ENCODE measurements at regions not wholly inside any gene's neighbourhood (a gene's known extent, or its start where the extent isn't known, plus 50 kb on each side); places are given as distances from the start of the nearest gene placed in this dataset.
"Not testable (repeated sequence)": the region's sequence is repeated elsewhere in the genome, so short reads cannot be mapped to it uniquely, and the experiment has no call there.

DNA sequence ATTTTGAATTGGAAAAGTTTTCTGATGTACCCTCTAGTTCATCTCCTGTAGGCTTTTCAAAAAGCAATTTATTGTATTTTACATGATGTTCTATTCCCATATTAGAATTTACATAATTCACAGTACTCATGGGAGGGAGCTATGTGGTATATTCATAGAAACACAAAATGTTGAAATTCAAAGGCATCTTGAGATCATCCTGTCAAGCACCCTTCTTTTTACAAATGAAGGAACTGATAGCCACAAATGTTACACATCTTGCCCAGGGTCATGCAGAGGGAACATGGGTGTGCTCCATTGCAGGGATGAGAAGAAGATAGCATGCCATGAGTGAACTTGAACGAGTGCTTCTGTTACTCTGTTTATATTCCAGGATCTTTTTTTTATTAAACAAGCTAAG is 228.8 kb downstream of the ZNF92 start:
- Mint-ChIP-seq H3K9me3 (peaks cover 0 to 20% (median 2%) of the 10 kb centered on the region in 9 donors), H3K36me3 (peaks cover 0 to 18% (median 0%) of the 10 kb centered on the region in 3 donors), H3K27me3 (peaks cover 14 to 64% (median 42%) of the 10 kb centered on the region in 5 donors)
- ATAC-seq, H3K4me1 Mint-ChIP-seq, H3K4me3 Mint-ChIP-seq, H3K27ac Mint-ChIP-seq, DNase-seq, POLR2A ChIA-PET: not testable (repeated sequence)

DNA sequence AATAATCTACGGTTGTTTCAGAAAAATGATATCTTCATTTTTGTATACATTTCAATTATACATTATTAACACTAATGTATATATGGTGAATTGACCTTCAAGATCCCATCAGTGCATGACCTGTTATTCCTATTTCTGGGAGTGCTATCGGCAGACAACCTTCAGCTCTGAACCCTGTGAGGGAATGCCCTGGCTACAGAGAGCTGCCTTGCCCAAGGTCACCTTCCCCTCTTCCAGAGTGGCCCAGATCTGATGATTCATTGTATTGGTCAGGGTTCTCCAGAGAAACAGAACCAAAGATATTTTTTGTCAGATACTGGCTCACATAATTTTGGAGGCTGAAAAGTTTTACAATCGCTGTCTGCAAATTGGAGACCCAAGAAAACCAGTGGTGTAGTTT is 235.5 kb downstream of the ZNF92 start:
- Mint-ChIP-seq H3K36me3 (no peaks in the 10 kb centered on the region), H3K27me3 (peaks cover 9 to 36% (median 33%) of the 10 kb centered on the region in 5 donors), H3K9me3 (peaks cover 0 to 5% (median 0%) of the 10 kb centered on the region in 9 donors), H3K4me1 (no peaks in the 10 kb centered on the region), H3K27ac (no peak overlapping the region), H3K4me3 (no peak overlapping the region)
- DNase-seq (no peak), ATAC-seq (no peak)
- POLR2A ChIA-PET = no interaction called here

DNA sequence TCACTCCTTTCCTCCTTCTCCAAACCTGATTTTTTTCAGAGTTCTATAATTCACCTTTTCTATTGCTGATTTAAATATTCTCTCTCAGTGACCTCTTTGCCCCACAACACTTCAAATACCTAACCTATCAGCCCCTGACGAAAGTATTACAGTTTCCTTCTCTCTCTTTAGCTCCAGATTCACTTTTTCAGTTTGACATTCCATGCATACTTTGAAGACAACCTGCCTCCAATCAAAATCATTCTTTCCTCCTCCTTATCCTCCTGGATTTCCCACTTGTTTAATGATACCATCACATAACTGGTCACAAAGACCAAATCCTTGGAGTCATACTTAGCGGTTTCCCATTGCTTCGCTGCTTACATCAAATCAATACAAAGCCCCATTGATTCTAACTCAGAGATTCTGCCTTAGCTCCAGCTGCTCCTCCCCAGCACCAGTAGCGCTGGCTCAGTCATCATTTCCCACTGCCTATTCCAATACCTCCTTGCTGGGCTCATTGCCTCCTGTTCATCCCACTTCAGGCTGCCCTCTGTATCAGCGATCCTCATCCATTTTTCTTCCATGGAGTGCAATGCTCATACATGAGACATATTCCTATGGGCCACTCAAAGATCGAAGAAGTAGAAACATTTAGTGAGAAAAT is 240.1 kb downstream of the ZNF92 start:
- H3K4me3 Mint-ChIP-seq, H3K27ac Mint-ChIP-seq, H3K4me1 Mint-ChIP-seq, H3K9me3 Mint-ChIP-seq, DNase-seq, H3K36me3 Mint-ChIP-seq, ATAC-seq, POLR2A ChIA-PET: not testable (repeated sequence)
- H3K27me3 Mint-ChIP-seq = peaks cover 17 to 53% (median 39%) of the 10 kb centered on the region in 5 donors

GRCh38 chr7:65616111-65616510 is 242.5 kb downstream of the ZNF92 start:
- H3K9me3 Mint-ChIP-seq, H3K4me1 Mint-ChIP-seq, H3K4me3 Mint-ChIP-seq, H3K36me3 Mint-ChIP-seq, POLR2A ChIA-PET, DNase-seq, H3K27ac Mint-ChIP-seq, ATAC-seq: not testable (repeated sequence)
- H3K27me3 Mint-ChIP-seq = peaks cover 14 to 54% (median 35%) of the 10 kb centered on the region in 5 donors

DNA sequence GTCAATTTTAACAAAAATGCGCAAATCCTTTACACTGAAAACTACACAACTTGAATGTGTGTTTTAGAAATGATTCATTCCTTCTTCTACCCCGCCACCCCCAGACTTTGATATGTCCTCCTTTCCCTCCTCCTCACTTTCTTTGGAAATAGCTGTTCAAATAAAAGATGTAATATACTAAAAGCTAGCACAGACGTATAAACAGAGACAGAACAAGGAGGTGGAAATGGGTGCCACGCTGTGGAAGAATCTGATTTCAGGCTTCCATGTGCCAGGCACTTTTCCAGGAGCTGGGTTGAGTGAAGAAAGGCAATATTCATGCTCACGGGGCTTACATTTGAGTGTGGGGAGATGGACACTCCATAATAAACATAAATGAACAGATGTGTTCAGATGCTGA is 246.6 kb downstream of the ZNF92 start:
- DNase-seq, H3K27ac Mint-ChIP-seq, H3K4me3 Mint-ChIP-seq, H3K9me3 Mint-ChIP-seq, ATAC-seq, POLR2A ChIA-PET, H3K4me1 Mint-ChIP-seq, H3K36me3 Mint-ChIP-seq: not testable (repeated sequence)
- H3K27me3 Mint-ChIP-seq = peaks cover 21 to 33% (median 31%) of the 10 kb centered on the region in 5 donors

GRCh38 chr7:65621580-65622201 is 248.0 kb downstream of the ZNF92 start:
- not testable (repeated sequence) for H3K27ac Mint-ChIP-seq, H3K4me1 Mint-ChIP-seq, ATAC-seq

GRCh38 chr7:65631236-65631635 is 241.6 kb upstream of the VKORC1L1 start:
- POLR2A ChIA-PET, H3K36me3 Mint-ChIP-seq, H3K27ac Mint-ChIP-seq, DNase-seq, H3K4me1 Mint-ChIP-seq, ATAC-seq, H3K9me3 Mint-ChIP-seq, H3K4me3 Mint-ChIP-seq: not testable (repeated sequence)
- peaks cover 0 to 14% (median 6%) of the 10 kb centered on the region in 5 donors for H3K27me3 Mint-ChIP-seq

More at GRCh38 chr7:65621580-65622201, 248.0 kb downstream of the ZNF92 start:
- POLR2A ChIA-PET = interaction anchor here (0.7 kb wide), 1 partner anchor 273 kb away, joined by 5 read pairs; no protein-coding TSS in a partner anchor
- not testable (repeated sequence) for H3K9me3 Mint-ChIP-seq, H3K36me3 Mint-ChIP-seq, H3K4me3 Mint-ChIP-seq
- peaks cover 16 to 38% (median 21%) of the 10 kb centered on the region in 5 donors for H3K27me3 Mint-ChIP-seq
- peak in 5 of 10 donors; percentile 1 to 35 (median 13) for DNase-seq

- H3K4me3 Mint-ChIP-seq, POLR2A ChIA-PET, H3K4me1 Mint-ChIP-seq, H3K27ac Mint-ChIP-seq, H3K9me3 Mint-ChIP-seq, H3K27me3 Mint-ChIP-seq, ATAC-seq, H3K36me3 Mint-ChIP-seq, DNase-seq: not testable (repeated sequence)
These were observed 239.1 kb upstream of the VKORC1L1 start for GRCh38 chr7:65633587-65634404.

GRCh38 chr7:65638918-65639317 is 234.0 kb upstream of the VKORC1L1 start:
- H3K36me3 Mint-ChIP-seq, H3K27ac Mint-ChIP-seq, H3K4me3 Mint-ChIP-seq, H3K27me3 Mint-ChIP-seq, POLR2A ChIA-PET, DNase-seq, H3K9me3 Mint-ChIP-seq, ATAC-seq, H3K4me1 Mint-ChIP-seq: not testable (repeated sequence)

DNA sequence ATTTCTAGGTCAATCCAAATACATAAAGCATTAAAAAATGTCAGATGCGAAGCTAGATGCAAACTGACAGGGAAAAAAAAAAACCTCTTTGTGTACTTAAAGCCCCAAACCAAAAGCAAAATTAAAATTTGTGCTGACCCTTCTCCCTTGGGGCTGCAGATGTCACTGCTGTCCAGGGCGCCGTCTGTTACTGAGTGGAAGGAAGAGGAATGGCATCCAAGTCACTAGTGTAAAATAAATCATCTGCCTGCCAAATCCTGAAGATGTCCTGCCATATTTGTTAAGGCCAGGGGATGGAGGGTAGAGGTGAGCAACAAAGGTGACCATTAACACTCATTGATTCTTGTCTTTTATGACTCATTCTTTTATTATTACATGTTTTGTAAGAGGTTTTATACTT is 233.2 kb upstream of the VKORC1L1 start:
- H3K27ac Mint-ChIP-seq, DNase-seq, ATAC-seq, POLR2A ChIA-PET, H3K36me3 Mint-ChIP-seq, H3K4me3 Mint-ChIP-seq, H3K27me3 Mint-ChIP-seq, H3K9me3 Mint-ChIP-seq, H3K4me1 Mint-ChIP-seq: not testable (repeated sequence)

DNA sequence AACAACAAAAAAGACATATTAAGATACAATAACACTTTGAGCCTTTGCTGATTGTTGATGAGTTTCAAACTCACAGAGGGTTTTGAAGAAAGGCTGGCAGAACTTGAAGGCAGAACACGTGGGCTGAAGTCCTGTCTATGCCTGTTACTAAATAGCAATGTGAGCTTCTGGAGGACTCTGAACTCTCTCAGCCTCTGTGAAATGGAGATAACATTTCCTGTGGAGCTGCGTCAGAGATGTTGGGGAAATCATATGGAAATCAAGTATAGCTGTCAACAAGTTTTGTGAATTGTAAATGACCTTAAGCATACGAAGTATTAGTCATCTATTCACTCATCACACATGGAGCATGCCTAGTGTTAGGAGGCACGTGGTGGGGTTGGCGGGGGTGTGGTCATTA is 229.4 kb upstream of the VKORC1L1 start:
- H3K27me3 Mint-ChIP-seq, H3K4me3 Mint-ChIP-seq, POLR2A ChIA-PET, H3K36me3 Mint-ChIP-seq, H3K4me1 Mint-ChIP-seq, ATAC-seq, DNase-seq, H3K9me3 Mint-ChIP-seq, H3K27ac Mint-ChIP-seq: not testable (repeated sequence)

DNA sequence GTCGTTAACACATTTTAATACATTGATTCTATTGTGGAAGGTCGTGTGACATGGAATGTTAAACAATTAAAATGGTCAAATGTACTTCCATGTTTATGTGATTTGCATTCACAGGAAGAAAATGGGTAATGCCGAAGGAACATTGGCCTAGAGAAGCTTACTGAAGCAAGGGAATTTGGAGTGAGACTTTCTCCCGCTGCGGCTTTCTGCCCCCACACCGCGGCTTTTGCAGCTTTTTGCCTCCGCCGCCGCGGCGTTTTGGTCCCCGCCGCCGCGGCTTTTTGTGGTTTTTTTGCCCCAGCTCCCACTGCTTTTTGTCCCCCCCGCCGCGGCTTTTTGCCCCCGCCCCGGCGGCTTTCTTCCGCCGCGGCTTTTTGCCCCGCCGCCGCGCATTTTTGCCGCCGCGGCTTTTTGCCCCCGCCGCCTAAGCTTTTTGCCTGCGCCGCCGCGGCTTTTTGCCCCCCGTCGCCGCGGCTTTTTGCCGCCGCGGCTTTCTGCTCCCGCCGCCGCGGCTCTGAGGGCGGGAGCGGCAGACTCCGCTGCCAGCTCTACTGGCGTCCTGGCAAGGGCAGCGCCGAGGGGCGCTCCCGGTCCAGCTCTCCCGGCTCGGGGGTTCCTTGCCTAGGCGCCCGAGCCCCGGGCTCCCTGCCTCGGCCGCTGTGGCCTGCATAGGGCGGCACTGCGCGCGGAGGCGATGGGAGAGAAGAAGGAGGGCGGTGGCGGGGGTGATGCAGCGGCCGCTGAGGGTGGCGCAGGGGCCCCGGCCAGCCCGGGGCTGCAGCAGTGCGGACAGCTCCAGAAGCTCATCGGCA is 225.5 kb upstream of the VKORC1L1 start:
- POLR2A ChIA-PET, H3K27ac Mint-ChIP-seq, DNase-seq, H3K27me3 Mint-ChIP-seq, H3K4me1 Mint-ChIP-seq, H3K36me3 Mint-ChIP-seq, H3K4me3 Mint-ChIP-seq: not testable (repeated sequence)
- ATAC-seq = peak in 1 of 2 donors; percentile 22
- H3K9me3 Mint-ChIP-seq = peaks cover 0 to 12% (median 3%) of the 10 kb centered on the region in 9 donors

Measured in naive thymus-derived CD8-positive, alpha-beta T cell (primary cell).